Spleen (tissue), 11 donors: ENCODE measurements at regions not wholly inside any gene's neighbourhood (a gene's known extent, or its start where the extent isn't known, plus 50 kb on each side); places are given as distances from the start of the nearest gene placed in this dataset.

ENCODE experiments used
- DNase-seq: peaks from one replicate; pipeline ENCODE4 v3.0.0-alpha.2; 2020
- H3K27ac ChIP-seq, 8 donors: fragments of 200-600 bp; sonication (generic) in 7 of 8; 1 replicate in 4 of 8; 2 replicates in 4 of 8; pipeline versions ENCODE4 v1.5.0 to v1.8.0; 2016 to 2021; ENCODE audit warnings: inconsistent platforms in 4 of 8, mild to moderate bottlenecking in 4 of 8, moderate library complexity in 1 of 8
- H3K27me3 ChIP-seq, 7 donors: fragments of 200-600 bp; sonication (generic) in 6 of 7; replicated peaks in 1 of 7; 1 replicate in 4 of 7; 2 replicates in 3 of 7; pipeline versions ENCODE4 v1.5.0 to v1.8.0; 2016 to 2021; ENCODE audit warnings: inconsistent platforms in 3 of 7, mild to moderate bottlenecking in 1 of 7
- H3K36me3 ChIP-seq, 6 donors: fragments of 200-600 bp; sonication (generic) in 5 of 6; 1 replicate in 4 of 6; 2 replicates in 2 of 6; pipeline versions ENCODE4 v1.5.0 to v1.8.0; 2016 to 2021; ENCODE audit warnings: inconsistent platforms in 2 of 6
- H3K4me1 ChIP-seq, 6 donors: fragments of 200-600 bp; sonication (generic) in 5 of 6; 1 replicate in 3 of 6; 2 replicates in 3 of 6; pipeline versions ENCODE4 v1.5.0 to v1.8.0; 2016 to 2021; ENCODE audit warnings: inconsistent platforms in 3 of 6
- H3K4me3 ChIP-seq, 8 donors: fragments of 200-600 bp; sonication (generic) in 7 of 8; 1 replicate in 4 of 8; 2 replicates in 4 of 8; pipeline versions ENCODE4 v1.5.0 to v1.8.0; 2016 to 2021; ENCODE audit warnings: inconsistent platforms in 4 of 8, mild to moderate bottlenecking in 4 of 8, moderate library complexity in 2 of 8
- H3K9me3 ChIP-seq, 8 donors: fragments of 200-600 bp; sonication (generic) in 7 of 8; 1 replicate in 4 of 8; 2 replicates in 4 of 8; pipeline versions ENCODE4 v1.5.0 to v1.8.0; 2016 to 2021; ENCODE audit warnings: inconsistent platforms in 4 of 8
- POLR2A ChIP-seq, 3 donors: fragments of 450-650 bp; IDR thresholded peaks; one replicate each; pipeline ENCODE4 v1.5.1; 2017; ENCODE audit warnings: antibody characterized with exemption in 3 of 3, mild to moderate bottlenecking in 1 of 3
- POLR2AphosphoS5 ChIP-seq, 3 donors: sonication (generic); formaldehyde crosslinking; IDR thresholded peaks; one replicate each; pipeline ENCODE4 v1.5.1; 2017; ENCODE audit warnings: antibody characterized with exemption in 3 of 3
- WGBS, 5 donors: extraction: QIAGEN DNeasy Blood & Tissue Kit in 3 of 5; methylation state at CpG; one replicate each; pipeline versions ENCODE4 v1.1.5 to v1.1.7; 2013 to 2018; 5-methylcytosine and 5-hydroxymethylcytosine counted together
- intact Hi-C: fragments of 100-400 bp; cut with DNase I; formaldehyde crosslinking; loops from one replicate; pipeline ENCODE4 v1.15.0; 2023; ENCODE audit warnings: low total_unique reads
- TF ChIP-seq, protein P1 (sequence below), 11 experiments: fragments of 200-600 bp in 7 of 11; fragments of 450-650 bp in 4 of 11; sonication (generic) in 4 of 11; IDR thresholded peaks in 8 of 11; conservative IDR thresholded peaks in 3 of 11; 1 replicate in 7 of 11; 2 replicates in 4 of 11; pipeline versions ENCODE4 v1.4.0 to v1.8.0; 2016 to 2021; ENCODE audit warnings: antibody characterized with exemption in 11 of 11, inconsistent platforms in 4 of 11, mild to moderate bottlenecking in 1 of 11
- donor health status: healthy with polysubstance abuse.
- donor health status: DM: no; HTN: no; CAD: no; lungs with moderate emphysema.
- donor health status: DM: no; HTN: no; CAD: no.
- donor health status: Bipolar disorder and iron deficiency.
- donor health status: healthy.
- donor health status: DM: no; HTN: no; CAD: no.
- donor health status: DM: yes; HTN: yes; CAD: no.

DNA sequence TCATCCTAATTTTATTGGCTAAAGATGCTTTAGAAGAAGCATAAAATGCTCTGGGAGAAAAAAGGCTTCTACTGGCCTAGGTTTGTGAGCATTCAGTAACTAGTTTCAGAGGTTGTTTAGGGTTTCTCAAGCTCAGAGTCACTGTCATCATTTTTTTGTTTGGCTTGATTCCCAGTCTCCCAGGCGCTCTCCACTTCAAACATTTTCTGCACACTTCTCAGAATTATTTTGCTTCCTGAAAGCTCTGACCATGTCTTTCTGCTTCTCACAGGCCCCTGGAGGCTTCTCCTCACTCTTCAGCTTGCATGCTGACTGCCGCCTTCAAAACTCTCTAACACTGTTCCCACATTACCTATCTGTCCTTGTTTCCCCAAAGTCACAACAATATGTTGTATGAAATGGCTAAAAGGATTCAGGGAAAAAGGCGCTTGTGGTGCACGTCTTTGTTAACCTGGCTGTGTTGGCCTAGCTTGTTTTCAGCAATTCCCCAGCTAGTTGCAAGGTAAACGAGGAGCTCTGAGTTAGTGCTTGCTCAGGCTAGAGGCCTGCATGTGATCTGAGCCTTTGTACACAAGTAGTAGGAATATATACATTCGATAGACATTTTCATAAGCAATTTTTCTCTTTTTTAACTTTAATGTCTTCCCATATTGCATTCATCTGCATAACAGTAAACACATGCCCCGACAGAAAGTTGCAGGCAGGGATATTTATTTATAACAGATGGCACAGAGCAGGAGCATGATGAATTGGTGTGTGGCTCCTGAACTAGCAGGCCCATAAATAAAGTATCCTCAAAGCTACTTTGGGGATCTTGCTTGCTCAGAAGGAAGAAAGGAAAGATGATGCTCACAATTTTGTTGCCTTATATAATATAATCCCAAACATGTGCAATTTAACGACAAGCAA, 129.2 kb upstream of the DPH6 start:
- Histone ChIP-seq H3K27me3 (no peaks in the 10 kb centered on the region), H3K27ac (peak overlapping the region in 6 of 8 donors; percentile 20 to 78 (median 62)), H3K36me3 (no peaks in the 10 kb centered on the region), H3K4me3 (no peak overlapping the region), H3K4me1 (peaks cover 0 to 33% (median 16%) of the 10 kb centered on the region in 6 donors), H3K9me3 (no peaks in the 10 kb centered on the region)
- 71 to 75% (median 74%) methylated on average over 8 of the region's 8 CpGs for WGBS, 5 donors
- TF ChIP-seq POLR2AphosphoS5 (IDR thresholded peaks at IDR 0.05) = no peak
- TF ChIP-seq, protein P1, sequence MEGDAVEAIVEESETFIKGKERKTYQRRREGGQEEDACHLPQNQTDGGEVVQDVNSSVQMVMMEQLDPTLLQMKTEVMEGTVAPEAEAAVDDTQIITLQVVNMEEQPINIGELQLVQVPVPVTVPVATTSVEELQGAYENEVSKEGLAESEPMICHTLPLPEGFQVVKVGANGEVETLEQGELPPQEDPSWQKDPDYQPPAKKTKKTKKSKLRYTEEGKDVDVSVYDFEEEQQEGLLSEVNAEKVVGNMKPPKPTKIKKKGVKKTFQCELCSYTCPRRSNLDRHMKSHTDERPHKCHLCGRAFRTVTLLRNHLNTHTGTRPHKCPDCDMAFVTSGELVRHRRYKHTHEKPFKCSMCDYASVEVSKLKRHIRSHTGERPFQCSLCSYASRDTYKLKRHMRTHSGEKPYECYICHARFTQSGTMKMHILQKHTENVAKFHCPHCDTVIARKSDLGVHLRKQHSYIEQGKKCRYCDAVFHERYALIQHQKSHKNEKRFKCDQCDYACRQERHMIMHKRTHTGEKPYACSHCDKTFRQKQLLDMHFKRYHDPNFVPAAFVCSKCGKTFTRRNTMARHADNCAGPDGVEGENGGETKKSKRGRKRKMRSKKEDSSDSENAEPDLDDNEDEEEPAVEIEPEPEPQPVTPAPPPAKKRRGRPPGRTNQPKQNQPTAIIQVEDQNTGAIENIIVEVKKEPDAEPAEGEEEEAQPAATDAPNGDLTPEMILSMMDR (IDR thresholded peaks at IDR 0.05 in 8 of 11, conservative IDR thresholded peaks at IDR 0.05 in 3 of 11) = no peak
- DNase-seq = no peak
- intact Hi-C loops = loop anchor here (10.0 kb wide), 1 partner anchor 120 kb away; no protein-coding TSS in a partner anchor

DNA sequence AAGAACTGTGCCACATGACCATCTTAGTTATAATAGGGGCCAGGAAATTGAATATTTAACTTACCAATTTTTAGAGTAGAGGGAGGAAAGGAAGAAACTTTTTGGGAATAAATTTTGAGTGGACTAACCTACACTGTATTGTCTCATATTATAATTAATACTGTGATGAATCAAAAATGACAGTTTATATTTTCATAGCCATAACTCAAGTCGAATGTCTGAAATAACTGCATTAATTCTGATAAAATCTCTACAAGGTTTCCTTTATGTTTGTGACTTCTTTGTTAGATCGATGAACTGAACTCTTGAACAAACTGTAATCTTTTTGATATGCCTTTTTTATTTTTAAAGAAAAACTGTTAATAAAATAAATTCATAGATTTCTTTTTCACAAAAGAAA, 132.8 kb upstream of the DPH6 start:
- no peak overlapping the region for H3K27ac ChIP-seq
- no peak overlapping the region for H3K4me3 ChIP-seq
- intact Hi-C loops = loop anchor here (10.0 kb wide), 1 partner anchor 124 kb away; no protein-coding TSS in a partner anchor
- WGBS, 5 donors = 32 to 85% (median 66%) methylated on average over 2 of the region's 2 CpGs
- H3K9me3 ChIP-seq = no peaks in the 10 kb centered on the region
- DNase-seq = no peak
- peaks cover 0 to 17% (median 9%) of the 10 kb centered on the region in 6 donors for H3K4me1 ChIP-seq
- TF ChIP-seq, protein P1 (IDR thresholded peaks at IDR 0.05 in 8 of 11, conservative IDR thresholded peaks at IDR 0.05 in 3 of 11) = no peak
- TF ChIP-seq POLR2AphosphoS5 (IDR thresholded peaks at IDR 0.05) (no peak), POLR2A (IDR thresholded peaks at IDR 0.05) (no peak)
- H3K36me3 ChIP-seq = no peaks in the 10 kb centered on the region
- no peaks in the 10 kb centered on the region for H3K27me3 ChIP-seq

DNA sequence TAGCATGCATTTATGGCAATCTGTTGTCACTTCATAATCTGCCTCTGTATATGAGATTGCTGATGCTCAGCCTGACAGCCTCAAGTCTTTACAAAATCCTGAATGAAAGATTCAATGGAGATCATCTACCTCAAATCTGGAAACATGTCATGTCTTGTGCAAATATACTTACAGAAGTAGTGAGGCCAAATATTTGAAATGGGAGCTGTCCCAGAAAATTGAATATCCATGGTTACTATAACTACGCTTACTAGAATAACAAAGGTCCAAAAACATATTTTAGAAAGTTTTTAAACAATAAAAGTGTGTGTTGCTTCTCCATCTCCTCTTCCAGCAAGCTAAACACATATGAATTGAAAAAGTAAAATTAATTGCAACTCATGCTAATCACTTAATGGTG, 133.2 kb upstream of the DPH6 start:
- H3K9me3 ChIP-seq = no peaks in the 10 kb centered on the region
- no peak for DNase-seq
- intact Hi-C loops = loop anchor here (10.0 kb wide), 1 partner anchor 124 kb away; no protein-coding TSS in a partner anchor

More for the DNA sequence above, 133.2 kb upstream of the DPH6 start:
- Histone ChIP-seq H3K27ac (no peak overlapping the region), H3K36me3 (no peaks in the 10 kb centered on the region), H3K4me1 (peaks cover 0 to 12% (median 6%) of the 10 kb centered on the region in 6 donors), H3K27me3 (no peaks in the 10 kb centered on the region), H3K4me3 (no peak overlapping the region)
- 89 to 98% (median 95%) methylated on average over 1 of the region's 1 CpG for WGBS, 5 donors
- TF ChIP-seq POLR2A (IDR thresholded peaks at IDR 0.05) (no peak), POLR2AphosphoS5 (IDR thresholded peaks at IDR 0.05) (no peak)
- TF ChIP-seq, protein P1 (IDR thresholded peaks at IDR 0.05 in 8 of 11, conservative IDR thresholded peaks at IDR 0.05 in 3 of 11) = no peak
